Astrocyte of the hippocampus (primary cell): ENCODE measurements at regions not wholly inside any gene's neighbourhood (a gene's known extent, or its start where the extent isn't known, plus 50 kb on each side); places are given as distances from the start of the nearest gene placed in this dataset.

Source experiments
- DNase-seq: peaks from one replicate; pipeline ENCODE4 v3.0.0; 2011; ENCODE audit warnings: low read depth, low spot score

DNA sequence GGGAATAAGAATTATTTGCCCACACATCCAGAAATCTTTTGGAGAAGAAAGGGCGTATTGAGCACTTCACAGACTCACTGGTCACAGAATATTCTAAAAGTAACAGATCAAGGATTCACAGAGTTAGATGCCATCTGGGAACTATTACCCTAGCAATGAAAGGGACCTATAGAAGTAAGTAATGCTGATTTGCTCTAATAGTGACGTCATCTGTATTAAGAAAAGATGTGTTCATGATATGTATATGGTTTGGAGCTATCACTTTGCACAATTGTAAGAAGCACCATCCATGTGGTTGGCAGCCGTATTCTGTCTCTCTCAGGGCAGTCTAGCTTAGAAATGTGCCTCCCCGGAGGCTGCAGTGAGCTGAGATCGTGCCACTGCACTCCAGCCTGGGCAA is 52.8 kb upstream of the SV2C start:
- DNase-seq, result no peak

GRCh38 chr5:76029739-76030138 is 53.4 kb upstream of the SV2C start:
- no peak for DNase-seq

GRCh38 chr5:76025790-76026189 is 57.4 kb upstream of the SV2C start:
- DNase-seq, result no peak

- DNase-seq, result no peak
Observed at GRCh38 chr5:76025069-76025468, 58.1 kb upstream of the SV2C start.

- DNase-seq, result no peak
Observed at GRCh38 chr5:76022611-76023010, 60.6 kb upstream of the SV2C start.

DNA sequence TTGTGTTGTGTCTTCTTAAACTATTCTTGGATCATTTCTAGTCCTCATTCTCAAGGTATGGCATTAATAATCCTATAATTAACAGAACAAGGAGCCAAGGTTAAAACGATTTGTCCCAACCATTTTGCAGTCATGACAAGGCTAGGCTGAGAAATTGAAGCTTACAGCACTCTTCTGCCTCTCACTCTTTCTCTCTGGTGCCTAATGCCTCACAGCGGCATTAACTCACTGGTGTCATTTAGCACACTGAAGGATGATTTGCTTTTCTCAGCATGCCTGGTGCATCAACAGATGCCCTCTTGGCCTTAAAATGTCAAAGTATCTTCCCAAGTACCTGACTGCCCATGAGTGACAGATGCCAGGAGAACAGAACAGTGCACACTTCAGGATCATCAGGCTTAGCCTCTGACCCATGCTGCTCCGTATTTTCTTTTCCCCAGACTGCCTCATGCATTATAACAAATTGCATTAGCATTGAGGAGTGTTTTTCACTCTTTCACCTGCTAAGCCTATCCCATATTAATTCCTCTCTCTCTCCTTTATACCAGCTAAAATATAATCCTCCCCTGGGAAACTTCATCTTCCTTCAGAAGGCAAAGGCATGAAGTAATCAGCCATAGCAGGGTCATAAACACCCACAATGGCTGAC is 61.1 kb upstream of the SV2C start:
- no peak for DNase-seq

- no peak for DNase-seq
Observed at GRCh38 chr5:76016258-76016657, 66.9 kb upstream of the SV2C start.

GRCh38 chr5:76014005-76014404 is 69.2 kb upstream of the SV2C start:
- DNase-seq, result no peak

DNA sequence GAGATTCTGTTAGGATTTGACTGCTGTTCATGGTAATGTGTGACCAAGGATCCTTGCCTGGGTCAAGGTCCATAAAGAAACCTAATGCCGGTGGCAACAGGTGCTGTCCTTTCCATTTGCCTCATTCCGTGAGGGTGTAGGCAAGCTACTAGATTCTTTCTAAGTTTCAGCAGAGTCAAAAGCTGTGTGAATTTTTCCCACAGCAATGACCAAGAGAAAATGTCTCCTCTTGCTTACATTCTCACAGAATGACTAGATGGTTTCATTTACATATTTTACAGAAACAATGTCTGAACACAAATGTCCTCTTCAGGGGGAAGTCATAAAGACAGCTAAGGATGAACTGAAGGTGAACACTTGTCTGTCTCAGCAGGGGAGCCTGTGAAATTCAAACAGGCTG is 75.3 kb upstream of the SV2C start:
- DNase-seq, result no peak

- no peak for DNase-seq
Observed at GRCh38 chr5:76000582-76000981, 82.6 kb upstream of the SV2C start.

- DNase-seq, result no peak
Observed at GRCh38 chr5:75993643-75994520, 89.3 kb upstream of the SV2C start.

GRCh38 chr5:75993183-75993582 is 90.0 kb upstream of the SV2C start:
- no peak for DNase-seq

DNA sequence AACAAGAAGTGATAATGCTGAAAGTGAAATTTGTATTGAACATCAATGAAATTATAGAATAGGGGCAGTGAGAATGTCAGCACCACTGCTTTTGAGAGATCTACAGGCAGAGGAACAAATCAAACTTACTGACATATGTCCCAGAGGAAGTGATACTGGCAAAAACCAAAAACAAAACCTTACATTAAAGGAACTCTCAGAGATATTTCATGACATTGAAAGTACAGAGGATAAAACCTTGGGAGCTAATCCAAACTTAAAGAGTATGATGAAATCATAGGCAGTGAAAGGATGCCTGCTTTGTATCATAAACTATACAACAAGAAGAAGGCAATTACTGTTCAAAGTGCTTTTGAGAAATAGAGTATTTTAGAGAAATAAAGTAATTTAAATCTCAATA is 90.4 kb upstream of the SV2C start:
- no peak for DNase-seq

DNA sequence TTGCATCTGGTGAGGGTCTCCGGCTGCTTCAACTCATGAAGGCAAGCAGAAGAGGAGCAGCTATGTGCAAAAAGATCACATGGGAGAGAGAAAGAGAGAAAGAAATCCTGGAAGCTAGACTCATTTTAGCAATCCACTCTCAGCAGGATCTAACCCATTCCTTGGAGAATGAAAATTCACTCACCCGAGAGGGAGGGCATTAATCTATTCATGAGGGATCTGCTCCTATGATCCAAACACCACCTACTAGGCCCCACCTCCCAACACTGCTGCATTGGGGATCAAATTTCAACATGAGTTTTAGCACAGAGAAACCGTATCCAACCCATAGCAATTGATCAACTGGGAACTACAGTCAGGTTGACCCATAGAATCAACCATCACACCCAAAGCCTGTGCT is 98.1 kb upstream of the SV2C start:
- no peak for DNase-seq

DNA sequence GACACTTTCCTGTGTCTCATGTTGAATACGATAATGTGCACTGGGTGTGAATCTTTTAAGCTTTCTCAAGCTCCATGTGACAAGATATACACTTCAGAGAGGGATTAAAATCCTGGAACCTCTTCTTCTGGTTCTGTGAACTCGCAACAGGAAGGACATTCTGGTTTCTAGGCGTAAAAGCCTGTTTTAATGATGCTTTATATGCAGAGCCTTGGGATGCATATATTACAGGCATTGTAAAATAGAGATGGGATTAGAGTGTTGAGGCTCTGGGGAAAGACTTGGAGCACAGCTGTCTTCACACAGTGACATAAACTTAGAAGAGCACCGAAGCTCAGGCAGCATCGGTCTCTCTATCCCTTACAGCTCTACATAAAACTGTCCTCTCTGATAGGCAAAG is 107.7 kb upstream of the SV2C start:
- no peak for DNase-seq

- no peak for DNase-seq
Observed at GRCh38 chr5:75965292-75965691, 117.9 kb upstream of the SV2C start.

DNA sequence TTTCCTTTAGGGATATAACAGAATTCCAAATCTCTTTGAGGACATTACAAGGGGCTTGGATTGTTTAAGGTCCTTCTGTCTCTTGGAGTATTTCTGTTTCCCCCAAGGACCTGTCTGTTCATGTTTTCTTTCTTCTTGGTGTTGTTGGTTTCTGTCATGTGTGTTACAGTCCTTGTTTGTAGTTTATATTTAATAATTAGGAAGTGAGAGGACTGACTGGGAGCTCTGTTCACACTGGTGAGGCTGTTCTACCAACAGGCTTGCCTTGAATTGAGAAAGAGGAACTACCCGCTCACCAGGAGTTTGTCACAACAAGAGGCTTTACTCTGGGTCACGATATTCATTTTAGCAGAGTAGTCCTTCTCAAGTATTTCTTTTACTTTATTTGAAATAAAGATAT is 119.2 kb upstream of the SV2C start:
- DNase-seq, result no peak

DNA sequence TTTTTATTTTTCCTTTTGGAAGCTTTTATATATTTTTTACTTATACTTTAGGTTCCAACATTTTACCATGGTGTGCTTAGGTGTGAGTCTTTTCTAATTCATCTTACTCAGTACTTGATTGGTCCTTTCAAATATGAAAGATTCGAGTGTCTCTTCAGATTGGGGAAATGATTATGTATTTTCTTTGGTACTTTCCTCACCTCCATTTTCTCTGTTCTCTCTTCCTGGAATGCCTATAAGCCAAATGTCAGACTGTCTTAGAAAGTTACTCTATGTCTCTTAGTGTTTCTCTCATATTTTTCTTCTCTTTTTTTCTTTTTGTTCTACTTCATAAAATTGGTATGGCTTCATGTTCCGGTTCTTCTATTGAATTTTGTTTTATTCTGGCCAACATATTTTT is 119.6 kb upstream of the SV2C start:
- DNase-seq, result no peak

DNA sequence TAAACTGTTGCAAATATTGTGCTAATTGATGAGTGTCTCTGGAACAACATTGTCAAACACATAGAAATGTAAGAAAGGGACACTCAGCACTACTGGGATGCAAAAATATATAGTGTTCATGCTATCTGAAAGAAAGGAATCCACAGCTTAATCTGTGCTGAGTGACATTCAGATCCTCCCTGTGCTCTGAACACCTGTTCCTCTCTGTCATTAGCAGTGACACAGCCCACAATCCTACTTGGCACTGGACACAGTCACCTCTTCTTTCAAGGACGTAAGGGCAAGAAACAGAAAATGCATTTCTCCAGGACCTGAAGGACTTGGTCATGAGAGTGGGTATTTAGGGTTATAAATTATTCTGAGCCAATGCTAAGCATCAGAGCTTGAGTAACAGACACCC is 121.4 kb upstream of the SV2C start:
- no peak for DNase-seq

- DNase-seq, result no peak
Observed at GRCh38 chr5:75960129-75960528, 123.1 kb upstream of the SV2C start.

GRCh38 chr5:75952963-75953362 is 130.2 kb upstream of the SV2C start:
- DNase-seq, result no peak

DNA sequence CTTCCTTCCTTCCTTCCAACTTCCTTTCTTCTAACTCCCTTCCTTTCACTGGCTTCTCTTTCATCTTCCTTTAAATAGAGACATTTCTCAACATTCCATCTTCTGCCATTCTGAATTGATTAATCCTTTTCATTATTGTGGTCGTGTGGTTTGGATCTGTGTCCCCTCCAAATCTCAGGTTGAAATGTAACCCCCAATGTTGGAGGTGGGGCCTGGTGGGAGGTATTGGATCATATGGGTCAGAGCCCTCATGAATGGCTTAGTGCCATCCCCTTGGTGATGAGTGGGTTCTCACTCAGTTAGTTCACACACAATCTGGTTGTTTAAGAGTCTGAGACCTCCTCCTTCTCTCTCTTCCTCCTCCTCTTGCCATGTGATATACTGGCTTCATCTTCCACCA is 130.9 kb upstream of the SV2C start:
- DNase-seq, result no peak

GRCh38 chr5:75951716-75952115 is 131.5 kb upstream of the SV2C start:
- no peak for DNase-seq
